ENCODE measurements at regions not wholly inside any gene's neighbourhood (a gene's known extent, or its start where the extent isn't known, plus 50 kb on each side); places are given as distances from the start of the nearest gene placed in this dataset.
"Not testable (repeated sequence)": the region's sequence is repeated elsewhere in the genome, so short reads cannot be mapped to it uniquely, and the experiment has no call there.

DNA sequence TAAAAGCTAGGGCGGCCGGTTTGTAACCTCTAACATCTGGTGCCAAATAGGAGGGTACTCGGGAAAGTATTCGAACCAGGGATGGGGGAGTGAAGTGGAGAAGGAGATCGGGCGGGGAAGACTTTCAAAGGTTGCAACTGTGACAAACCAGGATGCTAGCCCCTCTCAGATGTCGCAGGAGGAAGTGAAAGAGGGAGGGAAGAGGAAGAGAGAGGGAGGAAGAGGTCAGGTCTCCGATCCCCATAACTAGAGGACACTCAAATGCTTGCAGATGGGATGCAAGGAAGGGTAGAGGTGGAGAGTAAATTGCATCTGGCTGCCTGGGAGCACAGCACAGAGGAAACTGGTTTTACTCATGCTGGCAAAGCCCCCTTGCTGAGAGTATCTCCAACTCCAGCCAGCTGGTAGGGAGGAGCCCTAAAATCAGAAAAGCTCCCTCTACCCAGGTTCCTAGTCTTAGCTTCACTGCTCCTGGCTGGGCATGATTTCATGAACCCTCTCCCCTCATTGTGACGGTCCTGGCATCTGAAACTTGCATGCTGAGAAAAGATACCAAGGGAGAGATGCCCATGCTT, 696.7 kb upstream of the TBX3 start:
- no peak for DNase-seq

GRCh38 chr12:115378291-115378690, 694.3 kb upstream of the TBX3 start:
- DNase-seq: no peak

DNA sequence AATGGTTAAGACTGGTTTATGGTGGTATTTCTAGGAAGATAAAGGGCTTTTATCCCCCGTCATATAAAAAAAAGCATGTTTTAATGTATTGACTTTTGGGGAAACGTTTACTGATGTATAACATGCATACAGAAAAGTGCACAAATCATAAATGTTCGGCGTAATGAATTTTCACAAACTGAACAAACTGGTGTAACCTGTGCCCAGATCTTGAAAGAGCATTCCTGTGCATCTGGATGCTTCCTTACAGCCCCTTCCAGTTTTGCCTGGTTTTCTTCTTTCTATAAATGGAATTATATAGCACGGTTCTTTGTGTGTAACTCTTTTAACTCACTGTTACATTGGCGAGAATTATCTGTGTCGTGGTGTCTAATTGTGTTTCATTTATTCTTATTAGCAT, 693.8 kb upstream of the TBX3 start:
- no peak for DNase-seq

- no peak for DNase-seq
Observed at GRCh38 chr12:115377230-115377629, 693.3 kb upstream of the TBX3 start.

- no peak for DNase-seq
Observed at GRCh38 chr12:115375186-115375991, 691.4 kb upstream of the TBX3 start.

- DNase-seq: no peak
Observed at GRCh38 chr12:115374480-115375185, 690.7 kb upstream of the TBX3 start.

GRCh38 chr12:115371711-115372110, 687.7 kb upstream of the TBX3 start:
- DNase-seq: no peak

- DNase-seq: no peak
Observed at GRCh38 chr12:115370650-115371049, 686.7 kb upstream of the TBX3 start.

DNA sequence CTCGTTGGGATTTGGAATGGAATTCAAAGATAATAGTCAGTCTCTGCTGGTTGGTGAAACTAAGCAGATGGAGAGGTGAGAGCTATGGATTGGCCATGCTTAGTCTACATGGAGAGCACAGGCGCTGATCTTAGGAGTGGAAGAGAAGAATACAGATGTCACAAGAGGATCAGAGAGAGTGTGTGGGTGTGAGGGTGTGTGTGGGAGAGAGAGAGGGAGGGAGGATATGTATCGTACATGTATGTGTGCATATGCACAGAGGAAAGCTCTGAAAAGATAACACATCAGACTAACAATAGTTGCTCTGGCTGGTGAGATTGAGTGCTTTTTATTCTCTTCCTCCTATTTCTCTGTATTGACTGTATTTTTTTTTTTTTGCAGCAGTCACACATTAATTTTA, 686.2 kb upstream of the TBX3 start:
- DNase-seq: no peak

DNA sequence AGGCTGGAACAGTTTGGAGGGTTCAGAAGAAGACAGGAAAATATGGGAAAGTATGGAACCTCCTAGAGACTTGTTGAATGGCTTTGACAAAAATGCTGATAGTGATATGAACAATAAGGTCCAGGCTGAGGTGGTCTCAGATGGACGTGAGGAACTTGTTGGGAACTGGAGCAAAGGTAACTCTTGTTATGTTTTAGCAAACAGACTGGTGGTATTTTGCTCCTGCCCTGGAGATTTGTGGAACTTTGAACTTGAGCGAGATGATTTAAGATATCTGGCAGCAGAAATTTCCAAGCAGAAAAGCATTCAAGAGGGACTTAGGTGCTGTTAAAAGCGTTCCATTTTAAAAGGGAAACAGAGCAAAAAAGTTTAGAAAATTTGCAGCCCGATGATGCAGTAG, 682.3 kb upstream of the TBX3 start:
- DNase-seq: not testable (repeated sequence)

GRCh38 chr12:115365765-115366164, 681.8 kb upstream of the TBX3 start:
- not testable (repeated sequence) for DNase-seq

DNA sequence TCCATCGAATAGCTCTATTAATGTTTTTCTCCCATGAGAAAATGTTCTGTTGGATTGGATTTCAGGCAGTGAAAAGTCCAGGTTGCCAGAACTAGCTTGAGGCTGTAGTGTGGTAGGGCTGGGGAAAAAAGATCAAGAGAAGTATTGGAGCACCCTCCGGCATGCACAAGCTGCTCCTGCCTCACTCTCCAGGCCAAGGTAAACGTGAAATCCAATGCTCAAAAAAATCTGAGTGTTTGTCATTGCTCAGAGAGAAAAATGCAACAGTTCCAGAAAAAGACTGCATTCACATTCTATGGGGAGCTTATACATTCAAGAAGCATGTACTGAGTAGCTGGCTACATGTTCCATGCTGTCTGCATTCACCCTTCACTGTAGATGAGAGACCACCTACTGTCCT, 680.9 kb upstream of the TBX3 start:
- DNase-seq: no peak

GRCh38 chr12:115362339-115362976, 678.5 kb upstream of the TBX3 start:
- DNase-seq: no peak

DNA sequence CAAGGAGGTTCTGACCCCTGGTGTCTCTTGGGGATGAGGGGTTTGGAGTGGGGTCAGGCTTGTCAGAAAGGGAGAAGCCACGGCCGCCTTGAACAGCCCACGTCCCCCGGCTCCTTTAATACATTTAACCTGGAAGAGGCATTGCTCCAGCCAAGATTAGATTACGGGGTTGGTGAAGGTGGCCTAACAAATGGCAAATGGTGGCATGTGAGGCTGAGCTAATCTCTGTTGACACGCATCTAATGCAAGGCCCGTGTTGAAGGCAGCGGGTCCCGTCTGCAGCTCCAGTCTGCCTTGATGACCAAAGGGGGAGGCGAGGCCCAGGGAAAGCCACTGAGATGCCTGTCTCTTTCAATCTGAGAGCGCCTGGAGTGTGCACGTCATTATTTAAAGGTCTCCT, 673.7 kb upstream of the TBX3 start:
- no peak for DNase-seq

DNA sequence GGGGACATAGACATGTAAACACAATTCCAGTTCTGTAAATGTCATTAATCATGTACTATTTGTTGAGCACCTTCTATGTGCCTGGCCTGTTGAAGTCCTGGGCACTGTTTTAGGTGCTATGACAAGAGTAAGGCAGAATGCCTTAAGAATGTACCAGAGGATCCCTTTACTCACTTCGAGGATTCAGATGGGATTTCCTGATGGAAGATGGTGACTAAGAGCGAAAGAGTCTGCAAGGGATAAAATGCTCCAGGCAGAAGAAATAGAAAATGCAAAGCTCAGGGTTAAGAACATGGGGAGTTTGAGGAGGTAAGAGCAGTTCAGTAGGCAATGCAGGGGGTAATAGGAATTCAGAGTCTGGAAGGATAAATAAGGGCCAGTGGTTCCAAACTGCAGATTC, 671.3 kb upstream of the TBX3 start:
- no peak for DNase-seq

- no peak for DNase-seq
Observed at GRCh38 chr12:115354007-115354890, 670.3 kb upstream of the TBX3 start.

- no peak for DNase-seq
Observed at GRCh38 chr12:115353467-115353866, 669.5 kb upstream of the TBX3 start.

GRCh38 chr12:115351514-115352077, 667.6 kb upstream of the TBX3 start:
- no peak for DNase-seq

DNA sequence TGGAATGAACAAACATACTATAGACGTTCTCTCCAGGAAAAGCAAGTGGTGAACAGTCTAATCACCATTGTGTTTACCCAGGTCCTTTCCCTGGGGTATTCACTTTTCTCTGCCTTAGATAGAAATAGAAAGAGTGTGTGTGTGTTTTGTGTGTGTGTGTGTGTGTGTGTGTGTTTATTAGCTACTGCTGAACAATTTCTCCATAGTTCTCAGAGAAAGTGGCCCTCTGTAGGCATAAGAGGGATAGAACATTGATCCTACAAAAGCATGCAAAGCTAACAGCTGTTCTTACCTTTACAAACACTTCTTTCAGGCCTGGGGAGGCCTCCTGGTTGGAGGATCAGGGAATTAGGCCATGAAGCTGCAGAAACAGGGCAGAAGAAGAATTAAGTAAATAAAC, 665.7 kb upstream of the TBX3 start:
- no peak for DNase-seq

DNA sequence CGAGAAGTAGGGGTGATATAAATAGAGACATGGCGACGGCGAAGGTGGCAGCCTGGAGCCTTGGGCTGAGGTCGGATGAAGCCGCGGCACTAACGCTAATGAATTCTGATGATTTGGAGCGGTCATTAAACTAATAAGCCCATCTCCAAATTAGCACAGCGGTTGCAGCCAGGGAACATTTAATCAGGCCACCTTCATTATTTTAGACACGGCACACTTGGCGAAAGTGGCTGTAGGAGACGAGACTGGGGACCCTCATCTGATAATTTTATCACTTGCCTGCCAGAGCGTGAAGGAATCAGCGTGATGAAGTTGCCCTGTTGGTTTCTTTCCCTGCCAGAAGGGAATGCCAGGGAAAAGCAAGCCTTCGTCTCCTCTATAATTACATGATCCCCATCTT, 664.3 kb upstream of the TBX3 start:
- DNase-seq: no peak

GRCh38 chr12:115343601-115344000, 659.6 kb upstream of the TBX3 start:
- no peak for DNase-seq

DNA sequence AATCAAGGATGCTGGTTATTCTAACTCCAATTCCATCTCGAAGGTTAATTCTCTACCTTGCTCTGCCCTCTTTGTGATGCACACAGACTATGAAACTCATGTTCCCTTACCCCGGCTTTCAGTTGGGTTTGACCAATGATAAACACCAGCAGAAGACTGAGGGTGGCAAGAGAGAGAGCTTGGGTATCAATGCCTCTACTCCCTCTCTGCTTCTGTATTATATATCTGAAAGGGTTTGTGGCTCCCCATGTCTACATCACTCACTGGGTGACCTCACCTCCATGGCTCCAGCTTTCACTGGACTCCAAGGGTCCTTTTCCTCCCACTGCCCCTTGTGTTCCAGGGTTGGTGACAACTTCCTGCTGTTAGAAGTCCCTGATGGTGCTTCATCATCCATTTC, 659.0 kb upstream of the TBX3 start:
- no peak for DNase-seq

Measured in CD4-positive, alpha-beta T cell treated with Interleukin-15 for 1 hour (primary cell).